Left renal pelvis (tissue), 4 donors: ENCODE measurements at regions not wholly inside any gene's neighbourhood (a gene's known extent, or its start where the extent isn't known, plus 50 kb on each side); places are given as distances from the start of the nearest gene placed in this dataset.

Experiments used
- DNase-seq, 4 donors: peaks; one replicate each; pipeline ENCODE4 v3.0.0-alpha.2; 2013; ENCODE audit warnings: low read depth in 4 of 4, low spot score in 3 of 4

GRCh38 chr1:232267837-232268598, 361.9 kb downstream of the SIPA1L2 start:
- no peak for DNase-seq

GRCh38 chr1:232267092-232267836, 362.7 kb downstream of the SIPA1L2 start:
- no peak for DNase-seq

GRCh38 chr1:232263452-232263851, 366.5 kb downstream of the SIPA1L2 start:
- DNase-seq, result no peak

- no peak for DNase-seq
Observed at GRCh38 chr1:232262991-232263390, 366.9 kb downstream of the SIPA1L2 start.

- no peak for DNase-seq
Observed at GRCh38 chr1:232260861-232261260, 369.1 kb downstream of the SIPA1L2 start.

- no peak for DNase-seq
Observed at GRCh38 chr1:232260045-232260444, 369.9 kb downstream of the SIPA1L2 start.

GRCh38 chr1:232259333-232259732, 370.6 kb downstream of the SIPA1L2 start:
- no peak for DNase-seq

GRCh38 chr1:232252546-232253118, 377.3 kb downstream of the SIPA1L2 start:
- no peak for DNase-seq

- no peak for DNase-seq
Observed at GRCh38 chr1:232250838-232251237, 379.1 kb downstream of the SIPA1L2 start.

DNA sequence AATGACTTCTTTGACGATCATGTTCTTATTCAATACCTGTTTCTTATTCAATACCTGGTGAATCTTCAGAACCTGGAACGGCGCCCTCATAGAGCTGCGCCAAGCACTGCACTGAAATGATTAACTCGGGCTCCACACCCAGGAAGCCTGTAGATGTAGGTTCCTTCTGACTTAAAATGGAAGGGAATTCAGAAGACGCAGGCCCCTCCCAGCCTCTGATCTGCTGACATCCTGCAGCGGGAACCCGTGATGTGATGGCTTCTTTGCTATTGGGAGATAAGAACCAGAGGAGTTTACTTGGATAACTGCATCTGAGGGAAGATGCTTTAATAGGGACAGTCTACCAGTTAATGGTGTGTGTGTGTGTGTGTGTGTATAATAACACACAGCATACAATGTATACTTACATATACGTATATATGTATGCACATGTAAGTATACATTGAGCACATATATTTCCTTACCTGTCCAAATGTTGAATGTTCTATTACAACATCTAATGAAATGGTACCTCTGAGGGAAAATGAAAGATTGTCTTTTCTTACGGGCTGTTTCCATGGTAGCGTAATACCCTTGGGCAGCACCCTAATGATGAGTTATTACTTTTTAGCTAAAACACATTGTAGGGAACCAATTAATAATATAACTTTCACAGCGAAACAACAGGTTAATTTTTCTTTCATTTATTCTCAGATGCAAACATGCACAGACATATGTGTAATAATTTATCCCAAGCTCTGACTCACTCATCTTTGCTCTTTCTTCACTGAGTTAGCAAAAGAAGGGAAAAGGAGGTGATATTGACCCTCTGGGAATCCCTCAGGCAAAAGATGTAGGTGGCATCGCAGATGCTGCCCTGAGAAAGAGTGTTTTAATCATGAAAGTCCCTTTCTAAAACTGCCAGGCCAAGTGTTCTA, 379.8 kb downstream of the SIPA1L2 start:
- DNase-seq, result no peak

GRCh38 chr1:232249339-232249738, 380.6 kb downstream of the SIPA1L2 start:
- no peak for DNase-seq

DNA sequence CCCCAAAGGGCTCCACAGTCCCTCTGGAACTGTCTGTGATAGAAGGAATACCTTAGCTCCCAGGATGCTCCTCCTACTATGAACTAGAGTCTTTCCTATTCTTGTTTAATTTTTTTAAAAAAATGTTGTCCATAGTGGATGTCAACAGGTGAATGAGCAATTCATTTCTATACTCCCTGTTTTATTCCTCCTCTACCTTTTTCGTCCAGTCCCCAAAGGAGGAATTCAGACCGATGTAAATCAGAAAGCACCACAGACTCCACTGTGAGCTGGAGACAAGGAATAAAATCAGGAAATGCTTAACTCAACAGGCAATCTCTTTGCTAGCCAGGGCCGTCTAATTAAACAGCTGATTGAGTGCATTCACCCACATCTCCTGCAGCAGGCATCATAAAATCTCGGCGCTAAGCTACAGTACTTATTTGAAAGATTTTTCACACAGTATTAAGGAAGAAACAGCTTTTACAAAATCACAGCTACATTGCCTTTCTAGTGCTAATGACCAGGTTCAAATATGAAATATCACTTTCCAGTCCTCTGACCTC, 381.6 kb downstream of the SIPA1L2 start:
- peak in 1 of 4 donors; percentile 36 for DNase-seq

GRCh38 chr1:232247669-232248068, 382.3 kb downstream of the SIPA1L2 start:
- no peak for DNase-seq

DNA sequence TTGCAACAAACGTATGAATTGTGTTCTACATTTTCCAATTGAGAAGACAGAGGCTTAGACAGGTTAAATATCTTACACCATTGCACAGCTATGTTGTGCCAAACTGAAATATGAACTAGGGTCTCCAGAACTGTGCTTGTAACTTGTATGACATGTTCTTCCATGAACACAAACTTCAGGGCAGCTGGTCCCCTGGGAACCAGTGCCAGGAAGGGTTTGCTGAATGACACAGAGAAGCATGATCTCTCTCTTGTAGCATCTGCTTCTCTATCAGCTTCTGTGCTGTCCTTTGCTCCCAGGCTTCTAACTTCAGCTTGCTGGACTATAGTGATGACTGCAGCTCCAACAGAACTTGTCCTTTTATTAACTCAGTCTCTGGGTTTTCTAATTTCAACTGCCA, 385.5 kb downstream of the SIPA1L2 start:
- no peak for DNase-seq

DNA sequence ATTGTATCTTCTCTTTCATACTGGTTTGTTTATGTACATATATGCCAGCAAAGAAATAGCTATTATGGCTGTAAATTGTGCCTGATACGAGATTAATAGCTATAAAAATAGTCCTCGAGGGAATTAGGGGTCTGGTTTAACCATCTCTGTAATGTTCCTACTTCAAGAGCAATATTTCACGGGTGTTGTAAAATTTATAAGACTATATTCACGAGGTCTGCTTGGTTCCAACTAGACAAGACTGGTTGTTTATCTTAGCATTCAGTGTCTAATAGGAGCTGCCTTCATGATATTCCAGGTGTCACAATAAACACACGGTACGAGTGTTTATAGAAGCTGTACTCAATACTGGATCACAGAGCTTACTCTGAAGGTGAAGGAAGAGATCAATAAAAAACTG, 389.9 kb downstream of the SIPA1L2 start:
- DNase-seq, result no peak

DNA sequence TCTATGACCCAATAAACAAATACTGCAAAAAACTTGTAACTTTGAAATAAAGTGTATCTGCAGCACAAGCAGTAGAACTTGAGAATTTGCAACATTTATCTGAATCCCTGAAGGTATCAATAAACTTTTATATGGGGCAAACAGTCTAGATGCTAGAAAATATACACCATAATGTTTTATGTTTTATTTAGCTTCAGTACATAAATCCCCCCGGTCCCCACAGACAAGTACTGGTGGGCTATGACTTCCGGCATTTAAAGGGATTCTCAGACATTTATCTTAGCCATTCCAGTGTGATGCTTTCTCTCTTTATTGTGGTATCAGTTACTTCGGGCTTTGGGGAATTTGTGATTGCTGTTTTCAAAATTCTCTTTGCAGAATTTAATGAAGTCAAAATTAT, 390.4 kb downstream of the SIPA1L2 start:
- no peak for DNase-seq

DNA sequence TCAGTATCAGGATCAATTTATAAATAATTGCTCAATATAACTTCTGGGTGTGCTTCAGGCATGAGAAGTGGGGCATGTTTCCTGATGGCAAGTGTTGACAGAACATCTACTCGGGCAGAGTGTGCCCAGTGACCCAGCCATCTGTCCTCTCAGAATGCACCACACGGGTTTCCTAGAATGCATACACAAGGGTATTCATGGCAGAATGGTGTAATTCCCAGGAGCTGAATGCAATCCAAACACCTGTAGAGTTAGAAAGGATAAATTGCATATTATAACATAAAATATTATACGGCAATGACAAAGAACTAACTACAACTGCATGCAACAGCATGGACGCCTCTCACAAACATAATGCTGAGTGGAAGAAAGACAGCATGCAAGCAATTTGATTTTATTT, 391.9 kb downstream of the SIPA1L2 start:
- no peak for DNase-seq

DNA sequence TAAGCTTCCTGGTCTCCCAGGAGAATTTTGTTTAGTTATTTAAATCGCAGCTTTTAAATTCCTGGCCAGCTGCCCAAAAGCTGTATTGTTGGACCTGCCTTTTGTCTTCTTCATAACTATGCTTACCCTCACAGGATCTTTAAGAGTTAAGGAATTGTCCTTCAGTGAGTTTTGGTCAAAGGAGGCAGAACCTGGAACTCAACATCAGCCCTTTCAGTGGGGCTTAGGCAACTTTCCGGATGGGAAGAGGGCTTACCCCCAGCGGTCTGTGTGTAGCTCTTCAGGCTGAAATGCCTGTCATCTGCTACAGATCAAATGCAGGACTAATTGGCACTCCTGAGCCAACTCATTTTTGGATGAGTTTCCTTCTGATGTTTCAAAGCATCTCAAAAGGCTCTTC, 402.6 kb downstream of the SIPA1L2 start:
- DNase-seq, result no peak

- DNase-seq, result no peak
Observed at GRCh38 chr1:232226197-232226712, 403.7 kb downstream of the SIPA1L2 start.
